Pancreas (tissue), 10 donors: ENCODE measurements at regions not wholly inside any gene's neighbourhood (a gene's known extent, or its start where the extent isn't known, plus 50 kb on each side); places are given as distances from the start of the nearest gene placed in this dataset.

ENCODE experiments used
- ATAC-seq, 4 donors: fragments of 200-7000 bp; cut with Tn5 transposase; one replicate each; pipeline versions ENCODE4 v1.8.0 to v1.9.1; 2020; ENCODE audit warnings: mild to moderate bottlenecking in 4 of 4, moderate library complexity in 4 of 4
- DNase-seq, 6 donors: peaks; one replicate each; pipeline ENCODE4 v3.0.0-alpha.2; 2020
- FAIRE-seq: peaks from 2 replicates; lab custom pipeline; 2012; peaks lifted over from hg19 to GRCh38; lab: Jason Lieb, UNC
- H3K27ac ChIP-seq, 4 donors: fragments of 200-600 bp; sonication (generic); 1 replicate in 3 of 4; 2 replicates in 1 of 4; pipeline versions ENCODE4 v1.5.0 to v1.8.0; 2020
- H3K27me3 ChIP-seq, 4 donors: fragments of 200-600 bp; one replicate each; pipeline ENCODE4 v1.8.0; 2021
- H3K36me3 ChIP-seq, 3 donors: fragments of 200-600 bp; sonication (generic) in 1 of 3; one replicate each; pipeline versions ENCODE4 v1.5.0 to v1.8.0; 2020 to 2021
- H3K4me1 ChIP-seq, 3 donors: fragments of 200-600 bp; one replicate each; pipeline ENCODE4 v1.8.0; 2021
- H3K4me3 ChIP-seq, 4 donors: fragments of 200-600 bp; sonication (generic) in 2 of 4; one replicate each; pipeline versions ENCODE4 v1.5.0 to v1.8.0; 2020 to 2021
- H3K9me3 ChIP-seq, 4 donors: fragments of 200-600 bp; one replicate each; pipeline ENCODE4 v1.8.0; 2021
- WGBS, 2 donors: extraction: QIAGEN DNeasy Blood & Tissue Kit; methylation state at CpG; one replicate each; pipeline ENCODE4 v1.1.7; 2013; 5-methylcytosine and 5-hydroxymethylcytosine counted together
- intact Hi-C, 3 donors: fragments of 100-400 bp; cut with DNase I; formaldehyde crosslinking; loops; one replicate each; pipeline versions ENCODE4 v1.11.1 to v1.14.2; 2022
- TF ChIP-seq, protein P1 (sequence below), 4 donors: fragments of 200-600 bp; sonication (generic) in 3 of 4; IDR thresholded peaks; one replicate each; pipeline versions ENCODE4 v1.5.0 to v1.8.0; 2021; ENCODE audit warnings: antibody characterized with exemption in 4 of 4
- donor health status: healthy with polysubstance abuse.
- donor health status: DM: no; HTN: no; CAD: no; lungs with moderate emphysema.
- donor health status: DM: no; HTN: no; CAD: no.
- donor health status: control.
- donor health status: control.
- donor health status: Bipolar disorder and iron deficiency.
- donor health status: DM: yes; HTN: yes; CAD: no.
- donor health status: DM: no; HTN: no; CAD: no.
- donor health status: DM: no; HTN: no; CAD: no.
- donor health status: DM: yes; HTN: yes; CAD: no.

DNA sequence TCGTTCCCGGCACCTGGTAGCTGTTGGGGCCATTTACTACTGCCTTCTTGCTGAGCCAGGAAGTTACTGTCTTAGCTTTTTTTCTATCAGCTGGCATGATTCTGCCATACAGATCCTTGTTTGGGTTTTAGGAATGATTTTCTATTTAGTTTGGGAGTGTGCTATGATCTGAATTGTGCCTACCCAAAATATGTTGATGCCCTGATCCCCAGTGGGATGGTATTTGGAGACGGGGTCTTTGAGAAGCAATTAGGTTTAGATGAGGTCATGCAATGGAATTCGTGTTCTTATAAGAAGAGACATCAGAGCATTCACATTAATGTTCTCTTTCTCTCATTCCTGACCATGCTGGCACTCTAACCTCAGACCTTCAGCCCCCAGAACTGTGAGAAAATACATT, 59.4 kb upstream of the HS3ST2 start:
- 52 to 74% methylated on average over 4 of the region's 4 CpGs for WGBS, 2 donors
- Histone ChIP-seq H3K4me1 (no peaks in the 10 kb centered on the region), H3K36me3 (no peaks in the 10 kb centered on the region), H3K4me3 (no peak overlapping the region), H3K9me3 (no peaks in the 10 kb centered on the region), H3K27me3 (peaks cover 0 to 7% (median 0%) of the 10 kb centered on the region in 4 donors), H3K27ac (no peak overlapping the region)
- no peak for FAIRE-seq
- intact Hi-C loops: no loop called here
- TF ChIP-seq, protein P1, sequence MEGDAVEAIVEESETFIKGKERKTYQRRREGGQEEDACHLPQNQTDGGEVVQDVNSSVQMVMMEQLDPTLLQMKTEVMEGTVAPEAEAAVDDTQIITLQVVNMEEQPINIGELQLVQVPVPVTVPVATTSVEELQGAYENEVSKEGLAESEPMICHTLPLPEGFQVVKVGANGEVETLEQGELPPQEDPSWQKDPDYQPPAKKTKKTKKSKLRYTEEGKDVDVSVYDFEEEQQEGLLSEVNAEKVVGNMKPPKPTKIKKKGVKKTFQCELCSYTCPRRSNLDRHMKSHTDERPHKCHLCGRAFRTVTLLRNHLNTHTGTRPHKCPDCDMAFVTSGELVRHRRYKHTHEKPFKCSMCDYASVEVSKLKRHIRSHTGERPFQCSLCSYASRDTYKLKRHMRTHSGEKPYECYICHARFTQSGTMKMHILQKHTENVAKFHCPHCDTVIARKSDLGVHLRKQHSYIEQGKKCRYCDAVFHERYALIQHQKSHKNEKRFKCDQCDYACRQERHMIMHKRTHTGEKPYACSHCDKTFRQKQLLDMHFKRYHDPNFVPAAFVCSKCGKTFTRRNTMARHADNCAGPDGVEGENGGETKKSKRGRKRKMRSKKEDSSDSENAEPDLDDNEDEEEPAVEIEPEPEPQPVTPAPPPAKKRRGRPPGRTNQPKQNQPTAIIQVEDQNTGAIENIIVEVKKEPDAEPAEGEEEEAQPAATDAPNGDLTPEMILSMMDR (IDR thresholded peaks at IDR 0.05): no peak
- ATAC-seq: no peak
- DNase-seq: no peak

GRCh38 chr16:22757202-22757601, 56.8 kb upstream of the HS3ST2 start:
- intact Hi-C loops: no loop called here
- no peak for ATAC-seq
- Histone ChIP-seq H3K4me3 (no peak overlapping the region), H3K4me1 (no peaks in the 10 kb centered on the region), H3K27me3 (peaks cover 0 to 12% (median 0%) of the 10 kb centered on the region in 4 donors), H3K9me3 (no peaks in the 10 kb centered on the region), H3K27ac (no peak overlapping the region), H3K36me3 (no peaks in the 10 kb centered on the region)
- no peak for FAIRE-seq
- 53 to 59% methylated on average over 3 of the region's 3 CpGs for WGBS, 2 donors
- TF ChIP-seq, protein P1 (IDR thresholded peaks at IDR 0.05): no peak
- no peak for DNase-seq

DNA sequence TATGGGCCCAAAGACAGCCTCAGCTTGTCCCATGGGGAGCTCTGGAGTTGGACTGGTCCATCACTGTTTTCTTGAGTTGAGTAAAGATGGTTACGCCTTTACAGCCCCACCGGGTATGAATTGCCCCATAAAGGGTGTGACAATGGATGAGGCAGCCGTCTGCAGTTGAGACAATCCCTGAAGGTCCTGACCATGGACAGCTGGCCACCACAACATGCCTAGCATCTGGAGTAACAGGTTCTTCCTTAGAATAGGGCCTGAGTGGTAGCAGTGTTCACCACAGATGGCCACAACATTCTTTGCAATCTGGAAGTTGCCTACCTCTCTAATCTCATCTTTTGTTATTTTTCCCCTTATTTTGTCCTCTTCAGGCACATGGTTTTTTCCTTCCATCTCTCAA, 51.5 kb upstream of the HS3ST2 start:
- DNase-seq (no peak), ATAC-seq (no peak), FAIRE-seq (no peak)
- Histone ChIP-seq H3K27me3 (peaks cover 0 to 11% (median 0%) of the 10 kb centered on the region in 4 donors), H3K4me3 (no peak overlapping the region), H3K4me1 (no peaks in the 10 kb centered on the region), H3K36me3 (no peaks in the 10 kb centered on the region), H3K27ac (no peak overlapping the region), H3K9me3 (no peaks in the 10 kb centered on the region)
- intact Hi-C loops: no loop called here
- 69 to 71% methylated on average over 3 of the region's 3 CpGs for WGBS, 2 donors
- TF ChIP-seq, protein P1 (IDR thresholded peaks at IDR 0.05): no peak

- H3K36me3 ChIP-seq: no peaks in the 10 kb centered on the region
- no peak overlapping the region for H3K4me3 ChIP-seq
- no peak for ATAC-seq
- peaks cover 0 to 7% (median 0%) of the 10 kb centered on the region in 4 donors for H3K27me3 ChIP-seq
- FAIRE-seq: no peak
- H3K4me1 ChIP-seq: no peaks in the 10 kb centered on the region
- TF ChIP-seq, protein P1 (IDR thresholded peaks at IDR 0.05): no peak
- no peak for DNase-seq
- no peak overlapping the region for H3K27ac ChIP-seq
- intact Hi-C loops: no loop called here
- WGBS, 2 donors: 51 to 52% methylated on average over 7 of the region's 7 CpGs
- H3K9me3 ChIP-seq: no peaks in the 10 kb centered on the region
Observed at GRCh38 chr16:22763437-22764080, 50.4 kb upstream of the HS3ST2 start.
